ENCODE measurements at regions not wholly inside any gene's neighbourhood (a gene's known extent, or its start where the extent isn't known, plus 50 kb on each side); places are given as distances from the start of the nearest gene placed in this dataset.

DNA sequence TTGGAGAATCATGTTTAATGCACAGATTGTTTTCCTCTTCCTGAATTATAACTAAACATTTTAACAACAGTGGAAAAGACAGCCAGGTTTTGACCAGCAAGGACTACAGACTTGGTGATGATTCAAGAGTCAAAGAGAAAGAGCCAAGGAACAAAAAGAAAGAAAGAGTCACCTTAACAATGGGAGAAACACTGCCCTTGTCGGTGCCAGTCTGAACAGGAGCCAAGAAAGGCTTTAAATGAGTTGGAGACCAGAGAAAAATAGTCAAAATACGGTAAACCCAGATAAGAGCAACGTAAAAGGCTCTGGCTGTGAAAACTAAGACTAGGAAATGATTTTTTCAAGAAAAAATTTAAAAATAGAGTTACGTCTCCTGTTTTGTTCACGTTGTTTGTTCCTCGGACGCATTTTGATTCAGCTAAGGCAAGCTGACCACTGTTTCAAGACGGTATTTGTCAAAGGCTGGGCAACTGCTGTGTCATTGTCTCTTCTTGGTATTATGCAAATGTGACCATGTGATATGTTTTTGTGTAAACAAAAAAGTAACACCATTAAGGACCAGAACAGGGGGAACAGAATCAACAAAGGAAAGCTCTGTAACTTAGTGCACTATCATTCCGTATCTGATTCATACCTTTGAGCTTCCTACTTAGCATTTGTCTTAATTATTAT lies 634.5 kb downstream of the LIG4 start:
- H3K4me2 ChIP-seq = no peak overlapping the region
- CTCF ChIA-PET = no interaction called here

More for the DNA sequence above, 634.5 kb downstream of the LIG4 start:
- Histone ChIP-seq H3K9me3 (no peaks in the 10 kb centered on the region), H3K27ac (ENCODE audit: low read depth in 2 of 2, low read length in 1 of 2) (no peak overlapping the region), H3K9ac (no peak overlapping the region), H2AFZ (ENCODE audit: low read depth) (no peak overlapping the region), H3K9me2 (no peaks in the 10 kb centered on the region), H3F3A (replicated peaks; ENCODE audit: insufficient read depth) (no peaks in the 10 kb centered on the region), H3K79me2 (ENCODE audit: insufficient read depth) (peaks cover 13% of the 10 kb centered on the region; the same call in 1 of the 2 replicates), H3K27me3 (ENCODE audit: insufficient read depth) (no peaks in the 10 kb centered on the region), H4K20me1 (ENCODE audit: insufficient read depth) (peaks cover 3% of the 10 kb centered on the region; the same call in 1 of the 2 replicates), H3K36me3 (replicated peaks in 1 of 2; ENCODE audit: control insufficient read depth in 1 of 2, insufficient read depth in 2 of 2, low read length in 1 of 2) (no peaks in the 10 kb centered on the region), H3K4me1 (ENCODE audit: control insufficient read depth in 1 of 2, insufficient read depth in 2 of 2, low read depth in 1 of 2, low read length in 1 of 2) (peaks cover 4% of the 10 kb centered on the region in 2 experiments; a peak in 3 of 4 replicates), H3K4me3 (ENCODE audit: low read depth in 2 of 2, low read length in 1 of 2) (no peak overlapping the region)
- no peak for DNase-seq
- POLR2A ChIA-PET = no interaction called here
- whole genome bisulfite sequencing (ENCODE audit: low lambda C conversion rate) = 91% methylated on average over 9 of the region's 9 CpGs
- TF ChIP-seq, protein P1, sequence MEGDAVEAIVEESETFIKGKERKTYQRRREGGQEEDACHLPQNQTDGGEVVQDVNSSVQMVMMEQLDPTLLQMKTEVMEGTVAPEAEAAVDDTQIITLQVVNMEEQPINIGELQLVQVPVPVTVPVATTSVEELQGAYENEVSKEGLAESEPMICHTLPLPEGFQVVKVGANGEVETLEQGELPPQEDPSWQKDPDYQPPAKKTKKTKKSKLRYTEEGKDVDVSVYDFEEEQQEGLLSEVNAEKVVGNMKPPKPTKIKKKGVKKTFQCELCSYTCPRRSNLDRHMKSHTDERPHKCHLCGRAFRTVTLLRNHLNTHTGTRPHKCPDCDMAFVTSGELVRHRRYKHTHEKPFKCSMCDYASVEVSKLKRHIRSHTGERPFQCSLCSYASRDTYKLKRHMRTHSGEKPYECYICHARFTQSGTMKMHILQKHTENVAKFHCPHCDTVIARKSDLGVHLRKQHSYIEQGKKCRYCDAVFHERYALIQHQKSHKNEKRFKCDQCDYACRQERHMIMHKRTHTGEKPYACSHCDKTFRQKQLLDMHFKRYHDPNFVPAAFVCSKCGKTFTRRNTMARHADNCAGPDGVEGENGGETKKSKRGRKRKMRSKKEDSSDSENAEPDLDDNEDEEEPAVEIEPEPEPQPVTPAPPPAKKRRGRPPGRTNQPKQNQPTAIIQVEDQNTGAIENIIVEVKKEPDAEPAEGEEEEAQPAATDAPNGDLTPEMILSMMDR (IDR thresholded peaks at IDR 0.05) = no peak
- no peak for TF ChIP-seq RFX5 (IDR thresholded peaks at IDR 0.05; ENCODE audit: low read length)
- no peak for TF ChIP-seq RXRA (IDR thresholded peaks at IDR 0.05; ENCODE audit: borderline replicate concordance, low read depth)
- TF ChIP-seq, protein P2, sequence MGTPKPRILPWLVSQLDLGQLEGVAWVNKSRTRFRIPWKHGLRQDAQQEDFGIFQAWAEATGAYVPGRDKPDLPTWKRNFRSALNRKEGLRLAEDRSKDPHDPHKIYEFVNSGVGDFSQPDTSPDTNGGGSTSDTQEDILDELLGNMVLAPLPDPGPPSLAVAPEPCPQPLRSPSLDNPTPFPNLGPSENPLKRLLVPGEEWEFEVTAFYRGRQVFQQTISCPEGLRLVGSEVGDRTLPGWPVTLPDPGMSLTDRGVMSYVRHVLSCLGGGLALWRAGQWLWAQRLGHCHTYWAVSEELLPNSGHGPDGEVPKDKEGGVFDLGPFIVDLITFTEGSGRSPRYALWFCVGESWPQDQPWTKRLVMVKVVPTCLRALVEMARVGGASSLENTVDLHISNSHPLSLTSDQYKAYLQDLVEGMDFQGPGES (IDR thresholded peaks at IDR 0.05; ENCODE audit: low read depth, low read length) = no peak
- no peak for TF ChIP-seq EZH2phosphoT487 (IDR thresholded peaks at IDR 0.05; ENCODE audit: borderline replicate concordance, low read depth)
- no peak for TF ChIP-seq EP300 (IDR thresholded peaks at IDR 0.05; ENCODE audit: borderline replicate concordance in 1 of 2, low read depth in 1 of 2, low read length in 1 of 2)
- no peak for TF ChIP-seq NFIC (IDR thresholded peaks at IDR 0.05; ENCODE audit: borderline replicate concordance)
- TF ChIP-seq, protein P3, sequence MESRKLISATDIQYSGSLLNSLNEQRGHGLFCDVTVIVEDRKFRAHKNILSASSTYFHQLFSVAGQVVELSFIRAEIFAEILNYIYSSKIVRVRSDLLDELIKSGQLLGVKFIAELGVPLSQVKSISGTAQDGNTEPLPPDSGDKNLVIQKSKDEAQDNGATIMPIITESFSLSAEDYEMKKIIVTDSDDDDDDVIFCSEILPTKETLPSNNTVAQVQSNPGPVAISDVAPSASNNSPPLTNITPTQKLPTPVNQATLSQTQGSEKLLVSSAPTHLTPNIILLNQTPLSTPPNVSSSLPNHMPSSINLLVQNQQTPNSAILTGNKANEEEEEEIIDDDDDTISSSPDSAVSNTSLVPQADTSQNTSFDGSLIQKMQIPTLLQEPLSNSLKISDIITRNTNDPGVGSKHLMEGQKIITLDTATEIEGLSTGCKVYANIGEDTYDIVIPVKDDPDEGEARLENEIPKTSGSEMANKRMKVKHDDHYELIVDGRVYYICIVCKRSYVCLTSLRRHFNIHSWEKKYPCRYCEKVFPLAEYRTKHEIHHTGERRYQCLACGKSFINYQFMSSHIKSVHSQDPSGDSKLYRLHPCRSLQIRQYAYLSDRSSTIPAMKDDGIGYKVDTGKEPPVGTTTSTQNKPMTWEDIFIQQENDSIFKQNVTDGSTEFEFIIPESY (IDR thresholded peaks at IDR 0.05; ENCODE audit: borderline replicate concordance, low read depth) = no peak
- no peak for TF ChIP-seq JUND (IDR thresholded peaks at IDR 0.05)
- TF ChIP-seq, protein P4, sequence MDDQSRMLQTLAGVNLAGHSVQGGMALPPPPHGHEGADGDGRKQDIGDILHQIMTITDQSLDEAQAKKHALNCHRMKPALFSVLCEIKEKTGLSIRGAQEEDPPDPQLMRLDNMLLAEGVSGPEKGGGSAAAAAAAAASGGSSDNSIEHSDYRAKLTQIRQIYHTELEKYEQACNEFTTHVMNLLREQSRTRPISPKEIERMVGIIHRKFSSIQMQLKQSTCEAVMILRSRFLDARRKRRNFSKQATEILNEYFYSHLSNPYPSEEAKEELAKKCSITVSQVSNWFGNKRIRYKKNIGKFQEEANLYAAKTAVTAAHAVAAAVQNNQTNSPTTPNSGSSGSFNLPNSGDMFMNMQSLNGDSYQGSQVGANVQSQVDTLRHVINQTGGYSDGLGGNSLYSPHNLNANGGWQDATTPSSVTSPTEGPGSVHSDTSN (IDR thresholded peaks at IDR 0.05) = no peak
- TF ChIP-seq FOSL2 (IDR thresholded peaks at IDR 0.05; ENCODE audit: borderline replicate concordance, low read depth) = no peak
- TF ChIP-seq YY1 (IDR thresholded peaks at IDR 0.05; ENCODE audit: low read depth) = no peak
